CD14-positive monocyte (primary cell): ENCODE measurements at regions not wholly inside any gene's neighbourhood (a gene's known extent, or its start where the extent isn't known, plus 50 kb on each side); places are given as distances from the start of the nearest gene placed in this dataset.

ENCODE experiments used
- DNase-seq, 3 donors: peaks; one replicate each; pipeline ENCODE4 v3.0.0-alpha.2; 2011 to 2022
- H2AFZ ChIP-seq: 2 replicates; pipeline ENCODE4 v1.6.0; 2012; ENCODE audit warnings: mild to moderate bottlenecking, low read depth, low read length, inconsistent platforms; ENCODE audit not compliant: insufficient read depth, poor library complexity, severe bottlenecking
- H3K27ac ChIP-seq, 2 donors: 1 replicate in 1 of 2; 2 replicates in 1 of 2; pipeline ENCODE4 v1.5.1; 2012 to 2013; ENCODE audit warnings: low read length in 2 of 2, control low read depth in 1 of 2, inconsistent platforms in 1 of 2, low read depth in 1 of 2, mild to moderate bottlenecking in 1 of 2
- H3K27me3 ChIP-seq, 2 donors: one replicate each; pipeline versions ENCODE4 v1.6.0 to v1.6.1; 2011 to 2013; ENCODE audit warnings: low read length in 2 of 2; ENCODE audit not compliant: control insufficient read depth in 2 of 2, insufficient read depth in 2 of 2
- H3K36me3 ChIP-seq, 2 donors: replicated peaks in 1 of 2; 1 replicate in 1 of 2; 2 replicates in 1 of 2; pipeline versions ENCODE4 v1.5.1 to v1.6.1; 2012 to 2013; ENCODE audit warnings: low read length in 2 of 2, control low read depth in 1 of 2, inconsistent platforms in 1 of 2, mild to moderate bottlenecking in 1 of 2; ENCODE audit not compliant: insufficient read depth in 2 of 2, control insufficient read depth in 1 of 2
- H3K4me1 ChIP-seq, 2 donors: 1 replicate in 1 of 2; 2 replicates in 1 of 2; pipeline versions ENCODE4 v1.5.1 to v1.6.1; 2012 to 2013; ENCODE audit warnings: low read length in 2 of 2, control low read depth in 1 of 2, inconsistent platforms in 1 of 2, mild to moderate bottlenecking in 1 of 2, moderate library complexity in 1 of 2; ENCODE audit not compliant: insufficient read depth in 2 of 2, control insufficient read depth in 1 of 2
- H3K4me2 ChIP-seq: replicated peaks from 2 replicates; pipeline ENCODE3; 2012; ENCODE audit warnings: low read length, moderate library complexity, mild to moderate bottlenecking; ENCODE audit not compliant: poor library complexity, severe bottlenecking; ENCODE audit errors: extremely low read depth
- H3K4me3 ChIP-seq, 3 experiments: fragments of 200-600 bp in 1 of 3; sonication (generic) in 1 of 3; replicated peaks in 1 of 3; 1 replicate in 2 of 3; 2 replicates in 1 of 3; pipeline ENCODE4 v1.5.1; 2011 to 2013; ENCODE audit warnings: low read length in 3 of 3, mild to moderate bottlenecking in 3 of 3, control low read depth in 2 of 3, low read depth in 2 of 3, inconsistent platforms in 1 of 3, moderate library complexity in 1 of 3
- H3K79me2 ChIP-seq: 2 replicates; pipeline ENCODE4 v1.6.0; 2012; ENCODE audit warnings: mild to moderate bottlenecking, control low read depth, inconsistent platforms, low read length, moderate library complexity; ENCODE audit not compliant: insufficient read depth
- H3K9ac ChIP-seq: 2 replicates; pipeline ENCODE4 v1.6.0; 2017; ENCODE audit warnings: low read length, mild to moderate bottlenecking; ENCODE audit not compliant: insufficient read depth, poor library complexity, severe bottlenecking
- H3K9me3 ChIP-seq, 2 donors: replicated peaks in 1 of 2; 1 replicate in 1 of 2; 2 replicates in 1 of 2; pipeline versions ENCODE4 v1.5.1 to v1.6.1; 2012 to 2013; ENCODE audit warnings: low read length in 2 of 2, control low read depth in 1 of 2; ENCODE audit not compliant: control insufficient read depth in 1 of 2, insufficient read depth in 1 of 2
- H4K20me1 ChIP-seq: 2 replicates; pipeline ENCODE4 v1.6.0; 2012; ENCODE audit warnings: mild to moderate bottlenecking, low read length, control low read depth, moderate library complexity; ENCODE audit not compliant: insufficient read depth
- H3K27ac Mint-ChIP-seq, 7 donors: one replicate each; pipeline ENCODE4 v1.8.0; 2020; ENCODE audit warnings: mild to moderate bottlenecking in 7 of 7, mixed read lengths in 7 of 7, moderate library complexity in 6 of 7, inconsistent platforms in 2 of 7
- H3K27me3 Mint-ChIP-seq, 3 donors: one replicate each; pipeline ENCODE4 v1.8.0; 2021 to 2022; ENCODE audit warnings: low read depth in 3 of 3, mild to moderate bottlenecking in 3 of 3, mixed read lengths in 3 of 3, moderate library complexity in 3 of 3, inconsistent platforms in 1 of 3
- H3K36me3 Mint-ChIP-seq, 2 donors: one replicate each; pipeline ENCODE4 v1.8.0; 2020; ENCODE audit warnings: mixed read lengths in 2 of 2, inconsistent platforms in 1 of 2, mild to moderate bottlenecking in 1 of 2
- H3K4me1 Mint-ChIP-seq: one replicate; pipeline ENCODE4 v1.8.0; 2020; ENCODE audit warnings: mild to moderate bottlenecking, mixed read lengths
- H3K4me3 Mint-ChIP-seq, 2 donors: one replicate each; pipeline ENCODE4 v1.8.0; 2020; ENCODE audit warnings: mild to moderate bottlenecking in 2 of 2, mixed read lengths in 2 of 2, moderate library complexity in 1 of 2
- H3K9me3 Mint-ChIP-seq, 7 donors: one replicate each; pipeline ENCODE4 v1.8.0; 2020 to 2022; ENCODE audit warnings: mixed read lengths in 7 of 7, mild to moderate bottlenecking in 6 of 7, moderate library complexity in 6 of 7, inconsistent platforms in 2 of 7
- WGBS: methylation state at CpG from one replicate; pipeline ENCODE4 v1.1.5; 2013; ENCODE audit warnings: missing lambda C conversion rate; ENCODE audit not compliant: insufficient coverage; 5-methylcytosine and 5-hydroxymethylcytosine counted together
- intact Hi-C, 2 donors: fragments of 100-400 bp; cut with micrococcal nuclease; formaldehyde crosslinking; loops; one replicate each; pipeline versions ENCODE4 v1.15.0 to v1.15.1; 2023
- TF ChIP-seq, protein P1 (sequence below): fragments of 200-600 bp; IDR thresholded peaks from one replicate; pipeline ENCODE4 v1.8.0; 2022; ENCODE audit warnings: antibody characterized with exemption, mild to moderate bottlenecking

DNA sequence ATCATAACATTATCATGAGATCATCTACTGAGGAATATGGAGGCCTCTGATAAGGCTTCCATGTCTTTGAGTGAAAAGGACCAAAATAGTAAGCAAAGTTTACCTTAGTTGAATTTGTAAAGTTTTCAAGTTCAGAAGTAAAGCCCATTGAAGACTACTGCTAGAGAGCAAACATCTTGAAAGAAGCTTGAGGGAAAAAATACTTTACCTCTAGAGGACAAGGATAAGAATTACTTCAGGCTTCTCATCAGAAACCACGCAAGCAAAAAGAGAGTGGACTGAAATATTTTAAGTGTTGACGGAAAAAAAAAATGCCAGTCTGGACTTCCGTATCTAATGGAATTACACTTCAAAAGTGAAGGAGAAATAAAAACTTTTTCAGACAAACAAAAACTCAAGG lies 114.3 kb downstream of the MPP7 start:
- peaks cover 16% of the 10 kb centered on the region for H3K79me2 ChIP-seq
- H3K4me3 Mint-ChIP-seq = no peak overlapping the region
- H3K27me3 Mint-ChIP-seq = peaks cover 0 to 4% (median 0%) of the 10 kb centered on the region in 3 donors
- H3K4me3 ChIP-seq = no peak overlapping the region
- H3K36me3 Mint-ChIP-seq = peaks cover 15 to 21% of the 10 kb centered on the region in 2 donors
- no peaks in the 10 kb centered on the region for H3K9me3 ChIP-seq
- no peaks in the 10 kb centered on the region for H3K27me3 ChIP-seq
- TF ChIP-seq, protein P1, sequence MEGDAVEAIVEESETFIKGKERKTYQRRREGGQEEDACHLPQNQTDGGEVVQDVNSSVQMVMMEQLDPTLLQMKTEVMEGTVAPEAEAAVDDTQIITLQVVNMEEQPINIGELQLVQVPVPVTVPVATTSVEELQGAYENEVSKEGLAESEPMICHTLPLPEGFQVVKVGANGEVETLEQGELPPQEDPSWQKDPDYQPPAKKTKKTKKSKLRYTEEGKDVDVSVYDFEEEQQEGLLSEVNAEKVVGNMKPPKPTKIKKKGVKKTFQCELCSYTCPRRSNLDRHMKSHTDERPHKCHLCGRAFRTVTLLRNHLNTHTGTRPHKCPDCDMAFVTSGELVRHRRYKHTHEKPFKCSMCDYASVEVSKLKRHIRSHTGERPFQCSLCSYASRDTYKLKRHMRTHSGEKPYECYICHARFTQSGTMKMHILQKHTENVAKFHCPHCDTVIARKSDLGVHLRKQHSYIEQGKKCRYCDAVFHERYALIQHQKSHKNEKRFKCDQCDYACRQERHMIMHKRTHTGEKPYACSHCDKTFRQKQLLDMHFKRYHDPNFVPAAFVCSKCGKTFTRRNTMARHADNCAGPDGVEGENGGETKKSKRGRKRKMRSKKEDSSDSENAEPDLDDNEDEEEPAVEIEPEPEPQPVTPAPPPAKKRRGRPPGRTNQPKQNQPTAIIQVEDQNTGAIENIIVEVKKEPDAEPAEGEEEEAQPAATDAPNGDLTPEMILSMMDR = no peak
- H3K36me3 ChIP-seq = peaks cover 0 to 5% of the 10 kb centered on the region in 2 donors
- H3K27ac Mint-ChIP-seq = no peak overlapping the region
- DNase-seq = no peak
- intact Hi-C loops = no loop called here
- no peaks in the 10 kb centered on the region for H3K4me1 ChIP-seq
- no peak overlapping the region for H3K9ac ChIP-seq
- H2AFZ ChIP-seq = no peak overlapping the region
- peaks cover 6% of the 10 kb centered on the region for H3K4me1 Mint-ChIP-seq
- no peak overlapping the region for H3K27ac ChIP-seq
- H3K4me2 ChIP-seq = no peak overlapping the region
- H3K9me3 Mint-ChIP-seq = no peaks in the 10 kb centered on the region
- no CpG with 5 or more reads among the region's 3 CpGs for WGBS
- peaks cover 85% of the 10 kb centered on the region for H4K20me1 ChIP-seq

DNA sequence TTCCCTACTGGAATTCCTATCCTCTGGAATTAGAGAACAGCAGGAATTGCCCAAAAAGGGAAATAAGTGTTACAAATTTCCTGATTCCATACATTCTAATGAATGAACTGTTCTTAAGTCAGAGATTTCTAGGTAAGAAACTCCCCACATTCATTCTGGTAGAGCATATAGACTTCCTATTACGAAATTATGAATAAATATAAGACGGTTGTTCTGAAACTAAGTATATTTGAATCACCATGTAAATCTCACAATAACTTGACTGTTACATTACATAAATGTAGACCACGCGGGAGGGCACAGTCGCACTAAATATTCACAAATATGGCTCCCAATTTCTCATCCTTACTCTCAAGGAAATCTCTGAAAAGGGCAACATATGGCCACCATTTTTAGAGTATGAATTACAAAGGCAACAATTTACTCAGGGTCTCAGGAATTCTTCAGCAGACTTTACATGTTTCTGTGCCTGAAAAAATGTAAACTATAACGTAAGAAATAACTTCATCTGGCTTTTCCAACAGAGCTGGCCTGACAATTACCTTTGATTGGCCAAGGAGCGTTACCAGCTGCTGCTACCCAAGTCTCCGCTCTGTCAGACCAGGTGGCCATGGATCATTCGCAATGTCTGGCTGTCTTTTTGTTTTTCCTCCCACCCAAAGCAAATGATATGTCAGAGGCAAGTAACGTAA lies 115.8 kb downstream of the MPP7 start:
- 100% methylated on average over 4 of the region's 10 CpGs for WGBS
- peaks cover 85% of the 10 kb centered on the region for H4K20me1 ChIP-seq
- H3K4me3 Mint-ChIP-seq = no peak overlapping the region
- H3K27ac Mint-ChIP-seq = no peak overlapping the region
- H3K4me1 Mint-ChIP-seq = peaks cover 6% of the 10 kb centered on the region
- H3K79me2 ChIP-seq = peaks cover 14% of the 10 kb centered on the region
- intact Hi-C loops = no loop called here
- H3K4me1 ChIP-seq = no peaks in the 10 kb centered on the region
- no peak for DNase-seq
- TF ChIP-seq, protein P1 = no peak
- no peak overlapping the region for H3K27ac ChIP-seq
- H3K4me3 ChIP-seq = no peak overlapping the region
- H3K9me3 Mint-ChIP-seq = no peaks in the 10 kb centered on the region
- H2AFZ ChIP-seq = no peak overlapping the region
- peaks cover 13 to 17% of the 10 kb centered on the region in 2 donors for H3K36me3 Mint-ChIP-seq
- H3K9me3 ChIP-seq = no peaks in the 10 kb centered on the region
- H3K36me3 ChIP-seq = peaks cover 0 to 5% of the 10 kb centered on the region in 2 donors
- H3K9ac ChIP-seq = no peak overlapping the region
- H3K4me2 ChIP-seq = no peak overlapping the region
- H3K27me3 Mint-ChIP-seq = peaks cover 0 to 4% (median 0%) of the 10 kb centered on the region in 3 donors
- no peaks in the 10 kb centered on the region for H3K27me3 ChIP-seq
